Adrenal gland (tissue), 5 donors: ENCODE measurements at regions not wholly inside any gene's neighbourhood (a gene's known extent, or its start where the extent isn't known, plus 50 kb on each side); places are given as distances from the start of the nearest gene placed in this dataset.

Source experiments
- CTCF ChIP-seq, 6 experiments: fragments of 450-650 bp in 4 of 6; fragments of 200-600 bp in 2 of 6; sonication (generic) in 1 of 6; IDR thresholded peaks; 1 replicate in 5 of 6; 2 replicates in 1 of 6; pipeline versions ENCODE4 v1.5.1 to v1.8.0; 2016 to 2021; ENCODE audit warnings: antibody characterized with exemption in 6 of 6, mild to moderate bottlenecking in 2 of 6, moderate library complexity in 1 of 6
- POLR2A ChIP-seq, 2 donors: fragments of 450-650 bp; IDR thresholded peaks; one replicate each; pipeline ENCODE4 v1.6.1; 2017; ENCODE audit warnings: antibody characterized with exemption in 2 of 2, mild to moderate bottlenecking in 2 of 2, moderate library complexity in 1 of 2
- donor health status: DM: no; HTN: no; CAD: no.

GRCh38 chr17:77356690-77357201, 216.0 kb downstream of the SEC14L1 start:
- TF ChIP-seq CTCF (IDR thresholded peaks at IDR 0.05) = no peak
- no peak for TF ChIP-seq POLR2A (IDR thresholded peaks at IDR 0.05)
